OCI-LY1 (cell line): ENCODE measurements at regions not wholly inside any gene's neighbourhood (a gene's known extent, or its start where the extent isn't known, plus 50 kb on each side); places are given as distances from the start of the nearest gene placed in this dataset.

Experiments
- H2AFZ ChIP-seq: fragments of 200-600 bp; sonication (generic), shearing (Covaris generic); 2 replicates; pipeline ENCODE4 v1.6.0; 2014; ENCODE audit warnings: antibody characterized with exemption, mild to moderate bottlenecking, low read length
- H3F3A ChIP-seq: fragments of 200-600 bp; sonication (generic), shearing (Covaris generic); 2 replicates; pipeline ENCODE4 v1.6.0; 2014; ENCODE audit warnings: mild to moderate bottlenecking, antibody characterized with exemption, low read length, moderate library complexity; ENCODE audit not compliant: insufficient read depth
- H3K27ac ChIP-seq: fragments of 200-600 bp; sonication (generic); 2 replicates; pipeline ENCODE4 v1.5.1; 2014; ENCODE audit warnings: low read length, mixed run types, mild to moderate bottlenecking, low read depth; ENCODE audit not compliant: poor library complexity, severe bottlenecking
- H3K27me3 ChIP-seq: fragments of 200-600 bp; sonication (generic); 2 replicates; pipeline ENCODE4 v1.6.0; 2014; ENCODE audit warnings: antibody characterized with exemption, mild to moderate bottlenecking, low read length, moderate library complexity; ENCODE audit not compliant: insufficient read depth
- H3K36me3 ChIP-seq: fragments of 200-600 bp; sonication (generic); 2 replicates; pipeline ENCODE4 v1.6.1; 2014; ENCODE audit warnings: mild to moderate bottlenecking, antibody characterized with exemption, low read length, moderate library complexity, mixed read lengths; ENCODE audit not compliant: insufficient read depth
- H3K4me1 ChIP-seq: fragments of 200-600 bp; sonication (generic); 2 replicates; pipeline ENCODE4 v1.5.1; 2014; ENCODE audit warnings: mild to moderate bottlenecking, low read length, moderate library complexity; ENCODE audit not compliant: insufficient read depth, severe bottlenecking
- H3K4me2 ChIP-seq: fragments of 200-600 bp; sonication (generic), shearing (Covaris generic); 2 replicates; pipeline ENCODE4 v1.6.1; 2014; ENCODE audit warnings: low read length
- H3K4me3 ChIP-seq: fragments of 200-600 bp; sonication (generic); 2 replicates; pipeline ENCODE4 v1.5.1; 2014; ENCODE audit warnings: low read length, low read depth, mild to moderate bottlenecking, mixed read lengths; ENCODE audit not compliant: poor library complexity, severe bottlenecking
- H3K79me2 ChIP-seq: fragments of 200-600 bp; shearing (Covaris generic); 2 replicates; pipeline ENCODE4 v1.6.1; 2016; ENCODE audit warnings: mixed run types, low read length, mixed read lengths; ENCODE audit not compliant: insufficient read depth
- H3K9ac ChIP-seq: fragments of 200-600 bp; sonication (generic), shearing (Covaris generic); 2 replicates; pipeline ENCODE4 v1.6.1; 2014; ENCODE audit warnings: mild to moderate bottlenecking, low read length, mixed read lengths
- H3K9me2 ChIP-seq: fragments of 200-600 bp; sonication (generic), shearing (Covaris generic); 2 replicates; pipeline ENCODE4 v1.6.1; 2014; ENCODE audit warnings: low read depth, mild to moderate bottlenecking, low read length, mixed read lengths
- H3K9me3 ChIP-seq: fragments of 200-600 bp; shearing (Covaris generic); 2 replicates; pipeline ENCODE4 v1.6.1; 2014; ENCODE audit warnings: low read length, mixed read lengths
- H4K20me1 ChIP-seq: fragments of 200-600 bp; sonication (generic), shearing (Covaris generic); 2 replicates; pipeline ENCODE4 v1.6.0; 2016; ENCODE audit warnings: mild to moderate bottlenecking, low read length; ENCODE audit not compliant: insufficient read depth
- CTCF ChIP-seq: fragments of 200-600 bp; sonication (generic), shearing (Covaris generic); IDR thresholded peaks from 2 replicates; pipeline ENCODE4 v1.5.1; 2017; ENCODE audit warnings: mild to moderate bottlenecking, antibody characterized with exemption, low read length, moderate library complexity, mixed read lengths
- EZH2 ChIP-seq: fragments of 200-600 bp; sonication (generic), shearing (Covaris generic); IDR thresholded peaks from 2 replicates; pipeline ENCODE4 v1.8.0; 2017; ENCODE audit warnings: borderline replicate concordance, mixed run types, mild to moderate bottlenecking, antibody characterized with exemption, low read length, moderate library complexity, mixed read lengths

GRCh38 chr14:54226558-54226957 lies 170.2 kb upstream of the CDKN3 start:
- Histone ChIP-seq H3K27ac (no peak overlapping the region), H3K4me2 (no peak overlapping the region), H2AFZ (no peak overlapping the region), H3F3A (no peaks in the 10 kb centered on the region; the same call in 1 of the 2 replicates), H3K9ac (no peak overlapping the region), H3K4me3 (no peak overlapping the region), H3K4me1 (no peaks in the 10 kb centered on the region), H3K9me3 (no peaks in the 10 kb centered on the region), H3K27me3 (no peaks in the 10 kb centered on the region), H3K79me2 (no peaks in the 10 kb centered on the region), H3K9me2 (no peaks in the 10 kb centered on the region), H4K20me1 (no peaks in the 10 kb centered on the region), H3K36me3 (no peaks in the 10 kb centered on the region)
- no peak for TF ChIP-seq CTCF
- TF ChIP-seq EZH2 = no peak

- no peak for TF ChIP-seq CTCF
- Histone ChIP-seq H3K27me3 (no peaks in the 10 kb centered on the region), H3K9me2 (no peaks in the 10 kb centered on the region), H3K27ac (no peak overlapping the region), H3K4me3 (no peak overlapping the region), H2AFZ (no peak overlapping the region), H4K20me1 (no peaks in the 10 kb centered on the region), H3K9me3 (no peaks in the 10 kb centered on the region), H3F3A (no peaks in the 10 kb centered on the region; the same call in 1 of the 2 replicates), H3K4me1 (no peaks in the 10 kb centered on the region), H3K4me2 (no peak overlapping the region), H3K36me3 (no peaks in the 10 kb centered on the region), H3K79me2 (no peaks in the 10 kb centered on the region), H3K9ac (no peak overlapping the region)
These were observed 167.7 kb upstream of the CDKN3 start for GRCh38 chr14:54229136-54229535.

DNA sequence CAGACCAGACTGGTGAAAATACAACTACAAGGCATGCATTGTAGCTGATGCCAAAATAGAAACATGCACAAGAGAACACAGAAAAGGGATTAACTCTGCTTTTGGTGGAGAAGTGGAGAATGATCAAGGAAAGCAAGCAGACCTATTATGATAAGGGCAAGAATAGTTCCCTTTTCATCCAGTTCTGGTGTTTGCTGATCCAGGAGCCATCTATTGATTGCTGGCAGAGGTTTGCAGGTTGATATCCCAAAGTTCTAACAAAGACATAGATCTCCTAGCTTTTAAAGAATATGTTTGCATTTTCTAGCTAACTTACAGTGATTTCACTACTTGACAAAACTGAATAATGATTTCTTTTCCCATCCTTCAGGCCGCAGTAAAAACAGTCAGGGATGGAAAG lies 166.2 kb upstream of the CDKN3 start:
- Histone ChIP-seq H3K4me2 (no peak overlapping the region), H3K79me2 (no peaks in the 10 kb centered on the region), H3K4me3 (no peak overlapping the region), H3K27me3 (no peaks in the 10 kb centered on the region), H3K27ac (no peak overlapping the region), H3K36me3 (no peaks in the 10 kb centered on the region), H3K4me1 (no peaks in the 10 kb centered on the region), H3K9me3 (no peaks in the 10 kb centered on the region), H2AFZ (no peak overlapping the region), H3K9ac (no peak overlapping the region), H3F3A (no peaks in the 10 kb centered on the region), H4K20me1 (no peaks in the 10 kb centered on the region), H3K9me2 (no peaks in the 10 kb centered on the region)
- TF ChIP-seq CTCF = no peak
- no peak for TF ChIP-seq EZH2
